A549 (cell line): ENCODE measurements at regions not wholly inside any gene's neighbourhood (a gene's known extent, or its start where the extent isn't known, plus 50 kb on each side); places are given as distances from the start of the nearest gene placed in this dataset.

Experiments
- ATAC-seq, 2 experiments: fragments of 200-7000 bp in 1 of 2; fragments of >200 bp in 1 of 2; cut with Nextera tagmentation in 1 of 2; cut with Tn5 transposase in 1 of 2; 3 replicates each; pipeline versions ENCODE4 v1.8.0 to v1.9.1; 2018 to 2020; ENCODE audit warnings: mild to moderate bottlenecking in 1 of 2, moderate library complexity in 1 of 2
- CTCF ChIA-PET: fragments of 300-600 bp; sonication (Branson Sonifier 250); formaldehyde crosslinking; extraction: SDS; loops from one replicate; lab custom pipeline; 2021; ENCODE audit warnings: antibody characterized with exemption, inconsistent platforms; lab: Yijun Ruan, JAX
- POLR2A ChIA-PET: fragments of 350-600 bp; formaldehyde crosslinking; extraction: SDS; loops from one replicate; lab custom pipeline; 2021; ENCODE audit warnings: antibody characterized with exemption, inconsistent platforms; lab: Yijun Ruan, JAX
- DNase-seq, 2 experiments: peaks; one replicate each; pipeline versions ENCODE4 v3.0.0 to v3.0.0-alpha.2; 2011 to 2016; ENCODE audit warnings: low read depth in 1 of 2, low spot score in 1 of 2
- FAIRE-seq: peaks from 2 replicates; lab custom pipeline; 2011; peaks lifted over from hg19 to GRCh38; lab: Jason Lieb, UNC
- H3K27ac ChIP-seq, 2 experiments: fragments of >200 bp; sonication (Bioruptor Twin); formaldehyde crosslinking; 3 replicates each; pipeline ENCODE4 v1.5.1; 2016 to 2017
- H3K4me1 ChIP-seq: fragments of >200 bp; sonication (Bioruptor Twin); formaldehyde crosslinking; 3 replicates; pipeline ENCODE4 v1.6.1; 2016
- H3K4me2 ChIP-seq: fragments of >200 bp; sonication (Bioruptor Twin); formaldehyde crosslinking; 3 replicates; pipeline ENCODE4 v1.6.1; 2016
- H3K4me3 ChIP-seq: fragments of >200 bp; sonication (Bioruptor Twin); formaldehyde crosslinking; 3 replicates; pipeline ENCODE4 v1.5.1; 2016
- H3K9me3 ChIP-seq: fragments of >200 bp; sonication (Bioruptor Twin); formaldehyde crosslinking; 3 replicates; pipeline ENCODE4 v1.6.1; 2016
- BCL3 ChIP-seq: fragments of >200 bp; sonication (Bioruptor Twin); formaldehyde crosslinking; IDR thresholded peaks from 3 replicates; pipeline ENCODE4 v1.6.1; 2016
- BHLHE40 ChIP-seq: IDR thresholded peaks from 2 replicates; pipeline ENCODE4 v1.6.1; 2012; ENCODE audit warnings: low read depth, low read length, inconsistent platforms
- CBX2 ChIP-seq: fragments of 200-600 bp; sonication (generic); IDR thresholded peaks from 2 replicates; pipeline ENCODE4 v1.6.1; 2016; ENCODE audit warnings: low read depth, mild to moderate bottlenecking, borderline replicate concordance
- CBX8 ChIP-seq: fragments of 200-600 bp; sonication (generic); IDR thresholded peaks from 2 replicates; pipeline ENCODE4 v1.6.1; 2016
- CEBPB ChIP-seq, 2 experiments: fragments of >200 bp in 1 of 2; sonication (Bioruptor Twin) in 1 of 2; formaldehyde crosslinking in 1 of 2; IDR thresholded peaks; 2 replicates each; pipeline ENCODE4 v1.6.1; 2012 to 2016
- CHD2 ChIP-seq: fragments of 150-350 bp; IDR thresholded peaks from 2 replicates; pipeline ENCODE4 v1.6.1; 2014; ENCODE audit warnings: low read length; ENCODE audit not compliant: partially characterized antibody
- E2F6 ChIP-seq: IDR thresholded peaks from 2 replicates; pipeline ENCODE4 v1.6.1; 2012; ENCODE audit warnings: low read depth, borderline replicate concordance
- EHF ChIP-seq: fragments of 250-450 bp; sonication (Bioruptor Pico); IDR thresholded peaks from 2 replicates; pipeline ENCODE4 v1.5.0; 2020; ENCODE audit warnings: mild to moderate bottlenecking
- EHMT2 ChIP-seq: fragments of 200-600 bp; sonication (generic); IDR thresholded peaks from 2 replicates; pipeline ENCODE4 v1.6.1; 2016; ENCODE audit warnings: antibody characterized with exemption, low read depth, mild to moderate bottlenecking, moderate library complexity
- ELK1 ChIP-seq: fragments of 150-350 bp; IDR thresholded peaks from 2 replicates; pipeline ENCODE4 v1.6.1; 2014; ENCODE audit warnings: low read depth, mild to moderate bottlenecking, low read length
- FOSB ChIP-seq: fragments of 250-450 bp; sonication (Bioruptor Pico); IDR thresholded peaks from 2 replicates; pipeline ENCODE4 v1.5.0; 2020; ENCODE audit warnings: mild to moderate bottlenecking, moderate library complexity
- GATA3 ChIP-seq: IDR thresholded peaks from 2 replicates; pipeline ENCODE4 v1.6.1; 2012; ENCODE audit warnings: borderline replicate concordance
- HEYL ChIP-seq: fragments of 250-450 bp; sonication (Bioruptor Pico); IDR thresholded peaks from 2 replicates; pipeline ENCODE4 v1.8.0; 2021; ENCODE audit warnings: mild to moderate bottlenecking, moderate library complexity
- HOXB5 ChIP-seq: fragments of 250-450 bp; sonication (Bioruptor Pico); IDR thresholded peaks from 2 replicates; pipeline ENCODE4 v1.5.0; 2020; ENCODE audit warnings: mild to moderate bottlenecking, moderate library complexity
- JUN ChIP-seq, 2 experiments: fragments of >200 bp; sonication (Bioruptor Twin); formaldehyde crosslinking; IDR thresholded peaks; 2 replicates in 1 of 2; 3 replicates in 1 of 2; pipeline ENCODE4 v1.6.1; 2016 to 2017
- JUNB ChIP-seq: fragments of >200 bp; sonication (Bioruptor Twin); formaldehyde crosslinking; IDR thresholded peaks from 2 replicates; pipeline ENCODE4 v1.6.1; 2016
- KDM5A ChIP-seq: fragments of 200-600 bp; sonication (generic); IDR thresholded peaks from 2 replicates; pipeline ENCODE4 v1.6.1; 2016; ENCODE audit warnings: antibody characterized with exemption, mild to moderate bottlenecking
- MAX ChIP-seq: IDR thresholded peaks from 2 replicates; pipeline ENCODE4 v1.6.1; 2012
- PBX3 ChIP-seq: IDR thresholded peaks from 2 replicates; pipeline ENCODE4 v1.6.1; 2012
- PHF8 ChIP-seq: fragments of 200-600 bp; sonication (generic); IDR thresholded peaks from 2 replicates; pipeline ENCODE4 v1.6.1; 2016; ENCODE audit warnings: low read depth, mild to moderate bottlenecking, antibody characterized with exemption, moderate library complexity, borderline replicate concordance
- POLR2A ChIP-seq: IDR thresholded peaks from 2 replicates; pipeline ENCODE4 v1.6.1; 2012; ENCODE audit warnings: mild to moderate bottlenecking, low read length
- POLR2AphosphoS2 ChIP-seq: conservative IDR thresholded peaks from 2 replicates; pipeline ENCODE4 v1.6.1; 2012; ENCODE audit warnings: low read length, improper control_type of control experiment, inconsistent platforms
- RARB ChIP-seq: fragments of 250-450 bp; sonication (Bioruptor Pico); IDR thresholded peaks from 2 replicates; pipeline ENCODE4 v1.8.0; 2021; ENCODE audit warnings: mild to moderate bottlenecking, moderate library complexity
- REST ChIP-seq: fragments of 200-600 bp; sonication (generic); IDR thresholded peaks from 2 replicates; pipeline ENCODE4 v1.6.1; 2016; ENCODE audit warnings: antibody characterized with exemption, mild to moderate bottlenecking, moderate library complexity
- RFX5 ChIP-seq: fragments of 450-650 bp; IDR thresholded peaks from 2 replicates; pipeline ENCODE4 v1.7.1; 2014; ENCODE audit warnings: antibody characterized with exemption, mild to moderate bottlenecking, moderate library complexity
- RNF2 ChIP-seq: fragments of 200-600 bp; sonication (generic); IDR thresholded peaks from 2 replicates; pipeline ENCODE4 v1.6.1; 2016; ENCODE audit warnings: low read depth, mild to moderate bottlenecking, antibody characterized with exemption, moderate library complexity, borderline replicate concordance
- SMC3 ChIP-seq: fragments of >200 bp; sonication (Bioruptor Twin); formaldehyde crosslinking; IDR thresholded peaks from 3 replicates; pipeline ENCODE4 v1.6.1; 2018; ENCODE audit warnings: inconsistent platforms
- SREBF2 ChIP-seq: fragments of 450-650 bp; IDR thresholded peaks from 2 replicates; pipeline ENCODE4 v1.6.1; 2014; ENCODE audit warnings: mild to moderate bottlenecking, moderate library complexity
- TP53 ChIP-seq: fragments of 250-450 bp; sonication (Bioruptor Pico); IDR thresholded peaks from 2 replicates; pipeline ENCODE4 v1.5.0; 2021; ENCODE audit warnings: mild to moderate bottlenecking, moderate library complexity
- USF2 ChIP-seq: fragments of 450-650 bp; IDR thresholded peaks from 2 replicates; pipeline ENCODE4 v1.6.1; 2014; ENCODE audit warnings: antibody characterized with exemption
- ZFP36 ChIP-seq: fragments of 450-650 bp; IDR thresholded peaks from 2 replicates; pipeline ENCODE4 v1.6.1; 2014; ENCODE audit warnings: borderline replicate concordance; ENCODE audit not compliant: partially characterized antibody
- WGBS: methylation state at CpG from one replicate; pipeline ENCODE4 v1.1.6; 2017; ENCODE audit errors: missing lambda C conversion rate; 5-methylcytosine and 5-hydroxymethylcytosine counted together

GRCh38 chr9:29556746-29557145, 1983.5 kb upstream of the C9orf72 start:
- no peak overlapping the region for H3K4me2 ChIP-seq
- no peak overlapping the region for H3K4me3 ChIP-seq
- no peak for FAIRE-seq
- CTCF ChIA-PET, result no interaction called here
- TF ChIP-seq POLR2AphosphoS2 (no peak), FOSB (CRISPR knock-in tag) (no peak), RARB (CRISPR knock-in tag) (no peak), PHF8 (no peak), BHLHE40 (no peak), MAX (no peak), POLR2A (no peak), CHD2 (no peak), EHF (CRISPR knock-in tag) (no peak), USF2 (no peak), RFX5 (no peak), RNF2 (no peak), PBX3 (no peak), JUNB (no peak), GATA3 (no peak), BCL3 (no peak), CBX2 (no peak), ELK1 (no peak), HEYL (CRISPR knock-in tag) (no peak), EHMT2 (no peak)
- POLR2A ChIA-PET, result no interaction called here
- H3K27ac ChIP-seq, result no peak overlapping the region
- WGBS, result 46% methylated on average over 2 of the region's 2 CpGs
- no peak for DNase-seq
- H3K4me1 ChIP-seq, result no peaks in the 10 kb centered on the region
- no peaks in the 10 kb centered on the region for H3K9me3 ChIP-seq
- no peak for ATAC-seq

GRCh38 chr9:29564564-29564963, 1991.3 kb upstream of the C9orf72 start:
- TF ChIP-seq E2F6 (no peak), JUN (IDR thresholded peaks at IDR 0.05) (no peak), KDM5A (no peak), HEYL (CRISPR knock-in tag) (no peak), CEBPB (IDR thresholded peaks at IDR 0.05) (no peak), CBX8 (no peak), CHD2 (no peak), ZFP36 (no peak), CBX2 (no peak), BHLHE40 (no peak), TP53 (CRISPR knock-in tag) (no peak), HOXB5 (no peak), SREBF2 (no peak), REST (no peak), SMC3 (no peak)
- TF ChIP-seq, all 56 proteins: peak for 0
- Histone ChIP-seq H3K4me3 (no peak overlapping the region), H3K27ac (no peak overlapping the region), H3K4me2 (no peak overlapping the region), H3K9me3 (no peaks in the 10 kb centered on the region), H3K4me1 (no peaks in the 10 kb centered on the region)
- no peak for FAIRE-seq
- DNase-seq, result no peak
- POLR2A ChIA-PET, result no interaction called here
- WGBS, result 5% methylated on average over 1 of the region's 1 CpG
- CTCF ChIA-PET, result no interaction called here
- ATAC-seq, result no peak
